ENCODE measurements at regions not wholly inside any gene's neighbourhood (a gene's known extent, or its start where the extent isn't known, plus 50 kb on each side); places are given as distances from the start of the nearest gene placed in this dataset.

- FAIRE-seq (no peak), DNase-seq (ENCODE audit: low spot score) (no peak)
Measured at GRCh38 chr22:49721211-49721763, 106.4 kb downstream of the BRD1 start.

DNA sequence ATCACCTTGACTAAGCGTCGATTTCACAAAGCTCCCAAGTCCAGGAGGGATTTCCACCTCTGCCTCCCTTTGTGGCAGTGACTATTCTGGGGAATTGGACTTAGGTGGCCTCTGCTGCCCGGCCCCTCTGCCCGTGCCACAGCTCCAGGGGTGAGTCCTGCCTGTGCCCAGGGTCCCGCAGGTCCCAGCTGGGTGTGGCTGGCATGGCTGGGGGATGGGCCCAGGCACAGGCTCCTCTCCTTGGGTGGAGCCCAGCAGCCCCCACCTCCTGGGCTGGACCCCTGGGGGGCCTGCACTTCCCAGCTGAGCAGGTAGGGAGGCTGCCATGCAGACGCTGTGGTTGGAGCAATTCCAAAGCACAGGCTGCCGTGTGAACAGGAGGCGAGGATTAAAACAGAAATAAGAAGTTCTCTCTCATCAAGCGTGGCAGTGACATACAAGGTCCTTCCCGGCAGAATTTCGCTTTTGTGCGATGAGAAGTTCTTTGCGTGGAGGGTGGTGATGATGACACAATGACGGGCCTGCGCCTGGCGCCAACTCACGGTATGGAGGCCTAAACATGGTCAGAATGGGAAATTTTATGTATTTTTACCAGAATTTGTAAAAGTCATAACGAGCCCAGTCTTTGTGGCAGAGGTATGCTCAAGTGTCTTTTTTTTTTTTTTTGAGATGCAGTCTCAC, 107.3 kb downstream of the BRD1 start:
- FAIRE-seq (no peak), DNase-seq (ENCODE audit: low spot score) (no peak)

DNA sequence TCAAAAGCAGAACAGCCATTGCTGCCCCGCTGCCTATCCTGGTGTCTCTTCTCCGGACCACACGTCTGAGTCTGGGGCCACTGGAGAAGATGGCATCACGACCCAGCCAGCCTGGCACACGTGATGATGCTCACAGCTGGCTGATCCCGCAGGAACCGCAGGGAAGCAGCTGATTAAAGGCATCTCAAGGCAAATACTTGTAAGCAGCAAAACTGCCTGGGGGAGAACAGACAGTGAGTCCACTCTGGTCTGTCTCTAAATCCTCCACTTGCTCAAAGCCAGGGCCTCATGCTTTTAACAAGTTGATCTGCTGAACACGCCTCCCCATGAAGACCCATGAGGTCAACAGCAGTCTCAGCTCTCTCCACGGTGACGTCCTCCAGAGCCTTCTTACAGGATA, 108.6 kb downstream of the BRD1 start:
- FAIRE-seq = no peak
- DNase-seq (ENCODE audit: low spot score) = no peak

DNA sequence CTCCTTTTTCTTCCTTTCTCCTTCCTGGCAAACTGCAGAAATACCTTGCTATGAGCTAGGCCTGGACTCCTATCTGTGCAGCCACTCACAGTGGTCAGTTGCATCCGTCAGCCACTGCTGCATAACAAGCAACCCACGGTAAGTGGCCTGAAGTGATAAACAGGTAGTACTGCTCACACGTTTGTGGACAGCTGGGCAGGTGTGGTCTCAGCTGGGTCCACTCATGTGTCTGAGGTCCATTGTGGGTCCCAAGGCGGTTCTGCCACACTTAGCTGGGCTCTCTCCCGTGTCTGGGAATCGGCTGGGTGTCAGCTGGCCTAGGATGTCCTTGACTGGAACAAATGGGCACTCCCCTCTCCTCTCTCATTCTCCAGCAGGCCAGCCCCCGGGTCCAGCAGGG, 109.3 kb downstream of the BRD1 start:
- no peak for FAIRE-seq
- DNase-seq (ENCODE audit: low spot score) = no peak

- no peak for DNase-seq (ENCODE audit: low spot score)
- FAIRE-seq = no peak
Measured at GRCh38 chr22:49717322-49717919, 110.3 kb downstream of the BRD1 start.

DNA sequence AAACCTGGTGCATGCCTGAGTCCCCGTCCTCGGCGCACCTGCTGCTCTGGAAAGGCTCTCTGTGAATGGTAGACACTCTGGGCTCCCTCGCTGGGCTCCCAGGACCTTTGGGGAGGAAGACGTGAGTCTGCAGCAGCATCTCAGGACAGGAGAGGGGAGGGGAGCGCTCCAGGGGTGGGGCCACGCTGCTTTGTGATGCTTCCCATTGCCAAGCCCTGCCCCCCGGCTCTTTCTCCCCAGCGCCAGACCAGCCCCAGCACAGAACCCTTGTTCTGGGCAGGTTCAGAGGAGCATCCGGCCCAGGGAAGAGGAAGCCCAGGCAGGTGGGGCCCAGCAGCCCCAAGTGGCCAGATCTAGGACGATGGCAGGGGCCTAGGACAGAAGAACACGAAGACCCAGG, 111.2 kb downstream of the BRD1 start:
- FAIRE-seq (no peak), DNase-seq (ENCODE audit: low spot score) (no peak)

- FAIRE-seq (no peak), DNase-seq (ENCODE audit: low spot score) (no peak)
Measured at GRCh38 chr22:49715450-49715849, 112.2 kb downstream of the BRD1 start.

DNA sequence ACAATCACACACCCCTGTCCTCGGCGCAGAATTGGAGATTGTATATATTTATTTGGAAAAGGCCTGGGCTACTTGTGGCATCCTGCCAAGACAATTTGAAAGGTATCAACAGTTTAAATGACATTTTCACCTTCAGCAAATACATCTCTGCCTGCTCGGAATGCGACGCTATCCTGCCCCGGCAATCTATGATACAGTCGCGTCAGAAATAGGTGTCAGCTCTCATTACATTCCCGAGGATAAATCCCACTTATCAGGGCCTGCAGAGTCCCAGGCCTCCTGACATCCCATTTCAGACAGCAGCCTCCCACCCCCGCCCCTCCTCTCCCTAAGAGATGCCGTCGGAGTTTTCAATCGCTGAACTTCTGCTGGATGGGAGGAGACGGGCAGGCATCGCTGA, 114.7 kb downstream of the BRD1 start:
- FAIRE-seq (no peak), DNase-seq (ENCODE audit: low spot score) (no peak)

- no peak for FAIRE-seq
- no peak for DNase-seq (ENCODE audit: low spot score)
Measured at GRCh38 chr22:49712195-49712791, 115.4 kb downstream of the BRD1 start.

- FAIRE-seq = no peak
Measured at GRCh38 chr22:49710746-49711145, 116.9 kb downstream of the BRD1 start.

DNA sequence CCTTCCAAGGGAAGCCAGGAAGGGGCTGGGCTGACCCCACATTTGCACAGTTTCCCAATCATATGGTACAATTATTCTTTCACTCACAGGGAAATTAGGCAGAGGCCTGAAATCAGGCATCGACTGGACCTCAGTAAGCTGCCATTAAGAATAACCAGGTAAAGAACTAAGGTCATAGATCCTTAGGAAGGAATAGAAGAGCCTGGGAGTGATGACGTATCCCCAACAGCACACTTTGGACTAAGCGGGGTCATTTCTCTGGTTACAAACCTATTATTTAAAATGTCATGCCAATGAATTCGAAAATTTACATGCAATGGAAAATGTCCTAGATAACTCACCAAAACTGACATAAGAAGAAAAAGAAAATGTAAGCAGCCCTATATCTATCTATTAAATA, 118.2 kb downstream of the BRD1 start:
- DNase-seq (ENCODE audit: low spot score) (no peak), FAIRE-seq (no peak)

More at GRCh38 chr22:49710746-49711145, 116.9 kb downstream of the BRD1 start:
- no peak for DNase-seq (ENCODE audit: low spot score)

- FAIRE-seq (no peak), DNase-seq (ENCODE audit: low spot score) (no peak)
Measured at GRCh38 chr22:49705972-49706352, 121.7 kb downstream of the BRD1 start.

GRCh38 chr22:49705216-49705971, 122.3 kb downstream of the BRD1 start:
- DNase-seq (ENCODE audit: low spot score) (no peak), FAIRE-seq (no peak)

GRCh38 chr22:49704345-49705215, 123.1 kb downstream of the BRD1 start:
- FAIRE-seq (no peak), DNase-seq (ENCODE audit: low spot score) (no peak)

- DNase-seq (ENCODE audit: low spot score) (no peak), FAIRE-seq (no peak)
Measured at GRCh38 chr22:49703990-49704344, 123.7 kb downstream of the BRD1 start.

DNA sequence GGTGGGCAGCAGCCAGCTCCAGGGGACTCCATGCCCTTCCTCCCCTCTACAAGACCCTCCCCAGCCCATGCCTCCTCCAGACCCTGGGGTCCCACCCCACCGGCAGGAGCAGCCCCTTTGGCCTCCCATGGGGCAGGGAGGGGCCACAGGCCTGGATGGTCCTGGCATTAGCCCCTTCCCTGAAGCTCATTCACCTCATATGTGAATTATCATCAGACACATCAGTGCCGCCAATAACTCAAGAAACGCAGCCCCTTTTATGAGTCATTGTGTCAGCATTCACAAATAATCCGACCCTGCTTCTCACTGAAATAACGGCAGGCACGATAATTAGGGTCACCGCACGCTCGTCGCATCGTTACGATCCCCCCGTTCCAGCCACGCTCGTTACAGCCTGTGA, 124.2 kb downstream of the BRD1 start:
- FAIRE-seq = no peak

DNA sequence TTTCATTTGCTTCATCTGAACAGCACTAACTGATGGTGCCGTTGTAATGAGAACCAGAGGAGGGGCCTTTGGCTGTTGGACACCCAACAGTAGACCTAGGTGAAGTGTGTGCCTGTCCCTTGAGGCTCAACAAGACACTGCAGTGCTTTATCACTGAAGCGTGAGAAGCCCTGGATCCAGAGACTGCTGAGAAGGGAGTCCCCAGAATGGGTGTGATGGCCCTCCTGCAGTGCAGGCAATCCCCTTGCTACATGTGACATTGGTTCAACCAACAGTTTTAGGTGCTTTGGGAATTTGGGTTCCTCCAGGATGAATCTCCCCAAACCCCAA, 125.6 kb downstream of the BRD1 start:
- DNase-seq (ENCODE audit: low spot score) (no peak), FAIRE-seq (no peak)

More for the DNA sequence above, 124.2 kb downstream of the BRD1 start:
- no peak for DNase-seq (ENCODE audit: low spot score)

DNA sequence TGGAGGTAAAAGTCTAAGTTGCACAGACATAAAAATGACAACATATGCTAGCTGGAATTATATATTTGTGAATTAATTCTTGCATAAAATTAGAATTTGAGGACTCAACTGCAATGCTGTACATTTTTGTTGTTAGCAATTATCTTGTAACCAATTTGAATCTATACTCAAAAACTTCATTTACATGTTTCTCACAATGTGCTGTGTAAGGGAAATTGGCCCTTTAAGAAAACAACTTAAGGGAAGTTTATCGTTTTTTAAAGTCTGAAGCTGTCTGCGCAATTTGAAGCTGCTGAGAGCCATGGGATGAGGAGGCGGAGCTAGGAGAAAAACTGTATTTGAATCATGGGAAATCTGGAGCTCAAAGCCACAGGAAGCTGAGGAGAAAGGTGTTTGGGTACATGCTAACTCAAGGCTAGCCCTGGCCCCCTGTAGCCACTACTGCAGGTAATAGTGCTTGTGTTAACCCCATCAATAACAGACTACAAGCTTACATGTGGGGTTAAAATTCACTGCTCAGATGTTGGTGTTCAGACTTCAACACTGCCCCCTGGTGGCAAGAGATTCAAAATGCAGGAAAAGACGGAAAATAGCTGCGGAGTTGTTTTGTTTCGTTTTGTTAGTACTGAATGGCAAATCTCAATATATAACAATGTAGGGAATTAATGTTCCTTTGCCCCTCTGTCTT, 126.1 kb downstream of the BRD1 start:
- FAIRE-seq (no peak), DNase-seq (ENCODE audit: low spot score) (peak; percentile 18)

DNA sequence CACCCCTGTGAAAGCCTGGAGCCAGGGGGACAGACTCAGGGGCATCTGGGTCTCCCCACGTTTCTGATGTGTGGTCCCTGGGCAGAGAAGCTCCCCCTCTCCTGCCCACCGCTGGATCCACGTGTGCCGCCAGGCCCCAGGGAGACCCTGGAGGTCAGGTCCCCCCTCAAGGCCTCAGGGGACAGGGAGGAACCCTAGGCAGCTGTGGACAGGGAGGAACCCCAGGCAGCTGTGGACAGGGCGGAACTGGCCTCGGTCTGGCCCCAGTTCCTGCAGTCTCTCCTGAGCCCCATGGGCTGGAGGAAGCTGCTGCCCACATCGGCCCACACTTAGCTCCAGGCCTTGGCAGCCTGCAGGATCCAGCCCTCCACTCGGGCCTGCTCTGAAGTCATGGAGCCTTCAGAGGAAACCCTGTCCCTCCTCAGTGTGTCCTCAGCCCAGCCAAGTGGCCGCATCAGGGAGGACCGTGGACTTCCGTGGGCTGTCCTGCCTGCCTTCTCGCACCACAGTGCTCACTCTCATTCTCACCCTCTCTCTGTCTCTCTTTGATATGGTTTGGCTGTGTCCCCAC, 127.7 kb downstream of the BRD1 start:
- FAIRE-seq (no peak), DNase-seq (ENCODE audit: low spot score) (no peak)

GRCh38 chr22:49699476-49699875, 128.2 kb downstream of the BRD1 start:
- DNase-seq (ENCODE audit: low spot score) (no peak), FAIRE-seq (no peak)

All from RCC 7860 (cell line).